Mesenchymal stem cell (in vitro differentiated cells and primary cell): ENCODE measurements at regions not wholly inside any gene's neighbourhood (a gene's known extent, or its start where the extent isn't known, plus 50 kb on each side); places are given as distances from the start of the nearest gene placed in this dataset.

ENCODE experiments used
- DNase-seq: peaks from one replicate; pipeline ENCODE4 v3.0.0-alpha.2; 2013
- H2AFZ ChIP-seq: one replicate; pipeline ENCODE4 v1.6.1; 2013; ENCODE audit warnings: low read depth, mild to moderate bottlenecking, control low read depth, inconsistent platforms, low read length, moderate library complexity
- H2AK5ac ChIP-seq: 2 replicates; pipeline ENCODE4 v1.6.1; 2013; ENCODE audit warnings: low read length, moderate library complexity, mild to moderate bottlenecking, inconsistent platforms; ENCODE audit not compliant: severe bottlenecking
- H2BK120ac ChIP-seq: one replicate; pipeline ENCODE4 v1.6.1; 2013; ENCODE audit warnings: low read depth, mild to moderate bottlenecking, inconsistent platforms, low read length, moderate library complexity
- H2BK12ac ChIP-seq, 2 experiments: one replicate each; pipeline ENCODE4 v1.6.1; 2013; ENCODE audit warnings: inconsistent platforms in 2 of 2, low read length in 2 of 2, mild to moderate bottlenecking in 2 of 2, moderate library complexity in 2 of 2, control low read depth in 1 of 2
- H2BK15ac ChIP-seq: one replicate; pipeline ENCODE4 v1.6.1; 2013; ENCODE audit warnings: mild to moderate bottlenecking, low read depth, inconsistent platforms; ENCODE audit not compliant: poor library complexity, severe bottlenecking
- H2BK5ac ChIP-seq: 2 replicates; pipeline ENCODE4 v1.6.1; 2013; ENCODE audit warnings: low read depth, mild to moderate bottlenecking, low read length, control low read depth, inconsistent platforms; ENCODE audit not compliant: poor library complexity, severe bottlenecking
- H3K14ac ChIP-seq, 2 experiments: one replicate each; pipeline ENCODE4 v1.6.1; 2013; ENCODE audit warnings: inconsistent platforms in 2 of 2, low read length in 2 of 2, control low read depth in 1 of 2, mild to moderate bottlenecking in 1 of 2, moderate library complexity in 1 of 2
- H3K18ac ChIP-seq, 2 experiments: one replicate each; pipeline ENCODE4 v1.6.1; 2013; ENCODE audit warnings: inconsistent platforms in 2 of 2, low read length in 2 of 2, control low read depth in 1 of 2, low read depth in 1 of 2, mild to moderate bottlenecking in 1 of 2
- H3K23ac ChIP-seq, 2 experiments: one replicate each; pipeline ENCODE4 v1.6.1; 2013; ENCODE audit warnings: inconsistent platforms in 2 of 2, low read length in 2 of 2, mild to moderate bottlenecking in 2 of 2, moderate library complexity in 2 of 2, control low read depth in 1 of 2
- H3K27ac ChIP-seq: 2 replicates; pipeline ENCODE4 v1.5.1; 2013; ENCODE audit warnings: mild to moderate bottlenecking, moderate library complexity, low read length, control low read depth, inconsistent platforms; ENCODE audit not compliant: poor library complexity, severe bottlenecking
- H3K27me3 ChIP-seq, 2 experiments: 2 replicates each; pipeline versions ENCODE4 v1.6.1 to v1.7.0; 2013; ENCODE audit warnings: low read length in 2 of 2, mild to moderate bottlenecking in 2 of 2, moderate library complexity in 2 of 2, control low read depth in 1 of 2, inconsistent platforms in 1 of 2; ENCODE audit not compliant: control insufficient read depth in 1 of 2, insufficient read depth in 1 of 2
- H3K36me3 ChIP-seq, 2 experiments: 2 replicates each; pipeline versions ENCODE4 v1.6.1 to v1.7.0; 2013; ENCODE audit warnings: low read length in 2 of 2, control low read depth in 1 of 2, inconsistent platforms in 1 of 2, low read depth in 1 of 2, mild to moderate bottlenecking in 1 of 2; ENCODE audit not compliant: insufficient read depth in 2 of 2, control insufficient read depth in 1 of 2
- H3K4ac ChIP-seq, 2 experiments: one replicate each; pipeline ENCODE4 v1.6.1; 2013; ENCODE audit warnings: inconsistent platforms in 2 of 2, low read length in 2 of 2, mild to moderate bottlenecking in 2 of 2, moderate library complexity in 2 of 2, control low read depth in 1 of 2, low read depth in 1 of 2
- H3K4me1 ChIP-seq: 2 replicates; pipeline ENCODE4 v1.6.1; 2013; ENCODE audit warnings: low read depth, low read length, control low read depth; ENCODE audit not compliant: control insufficient read depth, insufficient read depth
- H3K4me2 ChIP-seq: 2 replicates; pipeline ENCODE4 v1.6.1; 2013; ENCODE audit warnings: low read length, mild to moderate bottlenecking, inconsistent platforms; ENCODE audit not compliant: poor library complexity, severe bottlenecking
- H3K4me3 ChIP-seq, 2 experiments: 2 replicates each; pipeline versions ENCODE4 v1.5.1 to v1.7.0; 2013; ENCODE audit warnings: low read length in 2 of 2, mild to moderate bottlenecking in 2 of 2, control low read depth in 1 of 2, low read depth in 1 of 2; ENCODE audit not compliant: insufficient read depth in 1 of 2
- H3K79me1 ChIP-seq: replicated peaks from 2 replicates; pipeline ENCODE4 v1.6.1; 2013; ENCODE audit warnings: mild to moderate bottlenecking, control low read depth, low read length, inconsistent platforms; ENCODE audit not compliant: poor library complexity, severe bottlenecking
- H3K9ac ChIP-seq: 2 replicates; pipeline ENCODE4 v1.7.0; 2013; ENCODE audit warnings: mild to moderate bottlenecking, low read length, moderate library complexity
- H3K9me3 ChIP-seq: 2 replicates; pipeline ENCODE4 v1.7.0; 2013; ENCODE audit warnings: mild to moderate bottlenecking, low read length; ENCODE audit not compliant: control insufficient read depth
- H4K8ac ChIP-seq: one replicate; pipeline ENCODE4 v1.6.1; 2013; ENCODE audit warnings: inconsistent platforms, mild to moderate bottlenecking, low read length, moderate library complexity
- H4K91ac ChIP-seq: one replicate; pipeline ENCODE4 v1.6.1; 2013; ENCODE audit warnings: mild to moderate bottlenecking, low read length, inconsistent platforms
- WGBS: methylation state at CpG from one replicate; pipeline ENCODE4 v1.1.7; 2013; ENCODE audit warnings: mixed read lengths; 5-methylcytosine and 5-hydroxymethylcytosine counted together

DNA sequence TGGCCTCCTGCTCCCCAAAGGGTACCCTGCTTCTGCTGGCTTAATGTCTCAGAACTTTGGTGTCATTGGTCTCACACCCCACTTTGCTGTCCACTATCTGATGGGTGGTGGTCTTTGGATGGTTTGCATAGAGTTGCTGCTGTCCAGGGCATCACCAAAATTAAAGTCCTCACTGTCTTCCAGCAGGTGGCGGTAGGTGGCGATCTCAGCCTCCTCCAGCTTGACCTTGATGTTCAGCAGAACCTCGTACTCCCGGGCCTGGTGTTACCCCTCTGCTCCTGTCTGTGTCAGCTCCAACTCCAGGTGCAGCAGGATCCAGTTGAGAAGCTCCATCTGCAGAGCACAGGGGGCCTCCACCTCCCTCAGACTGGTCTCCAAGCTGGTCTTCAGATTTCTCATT, 1169.5 kb upstream of the PABPC4L start:
- Histone ChIP-seq H2BK15ac (no peak overlapping the region), H4K91ac (no peak overlapping the region), H2BK120ac (no peak overlapping the region), H3K4me1 (no peaks in the 10 kb centered on the region), H3K4ac (no peak overlapping the region), H3K36me3 (no peaks in the 10 kb centered on the region), H3K27me3 (no peaks in the 10 kb centered on the region), H4K8ac (no peak overlapping the region), H3K18ac (no peak overlapping the region), H3K9me3 (peaks cover 8% of the 10 kb centered on the region), H3K4me2 (no peak overlapping the region), H2AFZ (no peak overlapping the region), H2BK12ac (no peak overlapping the region), H3K4me3 (no peak overlapping the region), H3K27ac (no peak overlapping the region), H3K9ac (no peak overlapping the region), H2BK5ac (no peak overlapping the region), H3K14ac (no peak overlapping the region), H3K23ac (no peak overlapping the region), H2AK5ac (no peak overlapping the region), H3K79me1 (no peaks in the 10 kb centered on the region)
- no peak for DNase-seq
- 70% methylated on average over 4 of the region's 4 CpGs for WGBS

DNA sequence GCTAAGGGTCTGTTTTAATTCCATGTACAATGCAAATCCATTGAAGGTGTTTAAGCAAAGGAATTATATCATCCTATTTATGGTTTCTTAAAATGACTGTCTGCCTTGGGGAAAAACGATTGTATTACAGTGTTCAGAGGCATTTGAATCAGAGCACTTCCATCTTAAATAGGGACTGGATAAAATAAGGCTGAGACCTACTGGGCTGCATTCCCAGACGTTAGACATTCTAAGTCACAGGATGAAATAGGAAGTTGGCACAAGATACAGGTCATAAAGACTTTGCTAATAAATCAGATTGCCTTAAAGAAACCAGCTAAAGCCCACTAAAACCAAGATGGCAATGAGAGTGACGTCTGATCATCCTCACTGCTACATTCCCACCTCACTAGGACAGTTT, 1167.2 kb upstream of the PABPC4L start:
- Histone ChIP-seq H3K23ac (no peak overlapping the region), H3K36me3 (no peaks in the 10 kb centered on the region), H3K4ac (no peak overlapping the region), H4K91ac (no peak overlapping the region), H3K4me1 (no peaks in the 10 kb centered on the region), H3K79me1 (no peaks in the 10 kb centered on the region), H2BK120ac (no peak overlapping the region), H2AFZ (no peak overlapping the region), H2BK15ac (no peak overlapping the region), H3K14ac (no peak overlapping the region), H3K9ac (no peak overlapping the region), H3K4me3 (no peak overlapping the region), H2AK5ac (no peak overlapping the region), H4K8ac (no peak overlapping the region), H3K27ac (no peak overlapping the region), H2BK5ac (no peak overlapping the region), H3K9me3 (no peaks in the 10 kb centered on the region), H3K18ac (no peak overlapping the region), H2BK12ac (no peak overlapping the region), H3K27me3 (no peaks in the 10 kb centered on the region), H3K4me2 (no peak overlapping the region)
- WGBS: 74% methylated on average over 3 of the region's 3 CpGs
- DNase-seq: no peak

GRCh38 chr4:135365065-135365464, 1163.5 kb upstream of the PABPC4L start:
- Histone ChIP-seq H3K4me2 (no peak overlapping the region), H4K91ac (no peak overlapping the region), H3K18ac (no peak overlapping the region), H4K8ac (no peak overlapping the region), H2BK5ac (no peak overlapping the region), H2AK5ac (no peak overlapping the region), H3K79me1 (no peaks in the 10 kb centered on the region), H2BK120ac (no peak overlapping the region), H3K4me1 (no peaks in the 10 kb centered on the region), H3K9me3 (no peaks in the 10 kb centered on the region), H3K4ac (no peak overlapping the region), H3K36me3 (no peaks in the 10 kb centered on the region), H3K9ac (no peak overlapping the region), H2BK15ac (no peak overlapping the region), H2AFZ (no peak overlapping the region), H3K4me3 (no peak overlapping the region), H3K14ac (no peak overlapping the region), H3K23ac (no peak overlapping the region), H3K27ac (no peak overlapping the region), H2BK12ac (no peak overlapping the region), H3K27me3 (no peaks in the 10 kb centered on the region)
- WGBS: no CpG with 5 or more reads among the region's 1 CpG
- DNase-seq: peak; percentile 1

GRCh38 chr4:135359128-135359527, 1157.5 kb upstream of the PABPC4L start:
- no peak overlapping the region for H2BK120ac ChIP-seq
- no peak overlapping the region for H3K23ac ChIP-seq
- H2BK15ac ChIP-seq: no peak overlapping the region
- no peak overlapping the region for H2BK12ac ChIP-seq
- no peak overlapping the region for H4K91ac ChIP-seq
- no peak overlapping the region for H2AFZ ChIP-seq
- no peak overlapping the region for H3K9ac ChIP-seq
- H2BK5ac ChIP-seq: no peak overlapping the region
- no peak overlapping the region for H2AK5ac ChIP-seq
- no peak overlapping the region for H3K27ac ChIP-seq
- H3K4ac ChIP-seq: no peak overlapping the region
- no peak for DNase-seq
- no peak overlapping the region for H3K14ac ChIP-seq
- H3K9me3 ChIP-seq: no peaks in the 10 kb centered on the region
- no peaks in the 10 kb centered on the region for H3K4me1 ChIP-seq
- no peaks in the 10 kb centered on the region for H3K79me1 ChIP-seq
- no peak overlapping the region for H3K18ac ChIP-seq
- no peak overlapping the region for H3K4me2 ChIP-seq
- WGBS: 100% methylated on average over 1 of the region's 1 CpG
- H3K27me3 ChIP-seq: no peaks in the 10 kb centered on the region
- no peaks in the 10 kb centered on the region for H3K36me3 ChIP-seq
- H4K8ac ChIP-seq: no peak overlapping the region
- no peak overlapping the region for H3K4me3 ChIP-seq
